ENCODE measurements at regions not wholly inside any gene's neighbourhood (a gene's known extent, or its start where the extent isn't known, plus 50 kb on each side); places are given as distances from the start of the nearest gene placed in this dataset.
A peak's percentile ranks its signal among the peaks of the same experiment; 100 is the strongest.

GRCh38 chr3:181971424-181971823 lies 259.7 kb downstream of the SOX2 start:
- Mint-ChIP-seq H3K9me3 (ENCODE audit: low read depth) (peaks cover 4% of the 10 kb centered on the region), H3K27ac (peak overlapping the region; percentile 65), H3K4me3 (ENCODE audit: low read depth) (no peak overlapping the region), H3K4me1 (ENCODE audit: low read depth) (peaks cover 16% of the 10 kb centered on the region), H3K27me3 (peaks cover 2% of the 10 kb centered on the region), H3K36me3 (ENCODE audit: insufficient read depth) (no peaks in the 10 kb centered on the region)
- no peak for DNase-seq (ENCODE audit: low spot score, unreplicated experiment)
- no peak for TF ChIP-seq CTCF (IDR thresholded peaks at IDR 0.05; ENCODE audit: unreplicated experiment)

GRCh38 chr3:181974198-181974597 lies 262.5 kb downstream of the SOX2 start:
- Mint-ChIP-seq H3K4me1 (ENCODE audit: low read depth) (peaks cover 15% of the 10 kb centered on the region), H3K4me3 (ENCODE audit: low read depth) (no peak overlapping the region), H3K9me3 (ENCODE audit: low read depth) (peaks cover 4% of the 10 kb centered on the region), H3K36me3 (ENCODE audit: insufficient read depth) (no peaks in the 10 kb centered on the region), H3K27me3 (peaks cover 5% of the 10 kb centered on the region), H3K27ac (no peak overlapping the region)
- no peak for TF ChIP-seq CTCF (IDR thresholded peaks at IDR 0.05; ENCODE audit: unreplicated experiment)
- DNase-seq (ENCODE audit: low spot score, unreplicated experiment) = no peak

- Mint-ChIP-seq H3K36me3 (ENCODE audit: insufficient read depth) (no peaks in the 10 kb centered on the region), H3K27ac (no peak overlapping the region), H3K4me1 (ENCODE audit: low read depth) (peaks cover 12% of the 10 kb centered on the region), H3K4me3 (ENCODE audit: low read depth) (no peak overlapping the region), H3K27me3 (peaks cover 5% of the 10 kb centered on the region), H3K9me3 (ENCODE audit: low read depth) (peaks cover 4% of the 10 kb centered on the region)
- TF ChIP-seq CTCF (IDR thresholded peaks at IDR 0.05; ENCODE audit: unreplicated experiment) = no peak
- DNase-seq (ENCODE audit: low spot score, unreplicated experiment) = no peak
These were observed 264.8 kb downstream of the SOX2 start for GRCh38 chr3:181976526-181976925.

- no peak overlapping the region for H3K27ac Mint-ChIP-seq
- peaks cover 6% of the 10 kb centered on the region for H3K9me3 Mint-ChIP-seq (ENCODE audit: low read depth)
- H3K4me1 Mint-ChIP-seq (ENCODE audit: low read depth) = peaks cover under 1% of the 10 kb centered on the region
- no peak for DNase-seq (ENCODE audit: low spot score, unreplicated experiment)
- no peak overlapping the region for H3K4me3 Mint-ChIP-seq (ENCODE audit: low read depth)
- TF ChIP-seq CTCF (IDR thresholded peaks at IDR 0.05; ENCODE audit: unreplicated experiment) = no peak
- H3K36me3 Mint-ChIP-seq (ENCODE audit: insufficient read depth) = no peaks in the 10 kb centered on the region
- H3K27me3 Mint-ChIP-seq = peaks cover 10% of the 10 kb centered on the region
These were observed 273.7 kb downstream of the SOX2 start for GRCh38 chr3:181985386-181985785.

GRCh38 chr3:181987736-181988135 lies 276.0 kb downstream of the SOX2 start:
- H3K27ac Mint-ChIP-seq = no peak overlapping the region
- no peak for TF ChIP-seq CTCF (IDR thresholded peaks at IDR 0.05; ENCODE audit: unreplicated experiment)
- no peaks in the 10 kb centered on the region for H3K36me3 Mint-ChIP-seq (ENCODE audit: insufficient read depth)
- H3K9me3 Mint-ChIP-seq (ENCODE audit: low read depth) = peaks cover 3% of the 10 kb centered on the region
- H3K4me1 Mint-ChIP-seq (ENCODE audit: low read depth) = peaks cover 4% of the 10 kb centered on the region
- no peak for DNase-seq (ENCODE audit: low spot score, unreplicated experiment)
- H3K4me3 Mint-ChIP-seq (ENCODE audit: low read depth) = no peak overlapping the region
- peaks cover 5% of the 10 kb centered on the region for H3K27me3 Mint-ChIP-seq

Measured in progenitor cell of endocrine pancreas (in vitro differentiated cells).